ENCODE measurements at regions not wholly inside any gene's neighbourhood (a gene's known extent, or its start where the extent isn't known, plus 50 kb on each side); places are given as distances from the start of the nearest gene placed in this dataset.
"Not testable (repeated sequence)": the region's sequence is repeated elsewhere in the genome, so short reads cannot be mapped to it uniquely, and the experiment has no call there.

DNA sequence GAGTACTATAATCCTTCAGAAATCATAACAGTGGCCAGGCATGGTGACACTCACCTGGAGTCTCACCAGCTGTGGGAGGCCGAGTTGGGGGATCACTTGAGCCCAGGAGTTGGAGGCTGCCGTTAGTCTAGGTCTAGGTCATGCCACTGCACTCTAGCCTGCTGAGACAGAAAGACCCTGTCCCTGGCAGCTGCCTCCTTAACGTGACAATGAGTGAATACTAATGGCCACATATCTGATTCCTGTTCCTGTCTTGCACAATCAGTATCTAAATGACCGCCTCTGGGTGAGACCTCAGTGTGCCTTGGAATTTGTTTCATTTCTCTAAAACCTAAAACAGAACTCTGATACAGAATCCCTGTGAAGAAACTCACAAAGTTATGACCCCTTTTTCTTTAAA is 131.0 kb upstream of the DAB2 start:
- H3K9me3 ChIP-seq (ENCODE audit: low read length): no peaks in the 10 kb centered on the region
- no peaks in the 10 kb centered on the region for H3K36me3 ChIP-seq (ENCODE audit: insufficient read depth, low read length)

GRCh38 chr5:39547553-39548154 is 122.9 kb upstream of the DAB2 start:
- H3K9me3 ChIP-seq (ENCODE audit: low read length): no peaks in the 10 kb centered on the region
- H3K36me3 ChIP-seq (ENCODE audit: insufficient read depth, low read length): no peaks in the 10 kb centered on the region
- no peak overlapping the region for H2AFZ ChIP-seq (ENCODE audit: low read depth, low read length)
- no peaks in the 10 kb centered on the region for H3K4me1 ChIP-seq (ENCODE audit: insufficient read depth, low read length)
- H3K4me3 ChIP-seq (ENCODE audit: low read length): no peak overlapping the region
- no peaks in the 10 kb centered on the region for H3K27me3 ChIP-seq (ENCODE audit: insufficient read depth, low read length)

More for the DNA sequence above, 131.0 kb upstream of the DAB2 start:
- Histone ChIP-seq H3K4me1 (ENCODE audit: insufficient read depth, low read length) (no peaks in the 10 kb centered on the region), H3K4me3 (ENCODE audit: low read length) (no peak overlapping the region), H2AFZ (ENCODE audit: low read depth, low read length) (no peak overlapping the region), H3K27me3 (ENCODE audit: insufficient read depth, low read length) (no peaks in the 10 kb centered on the region)

- Histone ChIP-seq H3K4me1 (ENCODE audit: insufficient read depth, low read length) (no peaks in the 10 kb centered on the region), H3K36me3 (ENCODE audit: insufficient read depth, low read length) (no peaks in the 10 kb centered on the region), H3K27me3 (ENCODE audit: insufficient read depth, low read length) (no peaks in the 10 kb centered on the region), H3K9me3 (ENCODE audit: low read length) (no peaks in the 10 kb centered on the region), H3K4me3 (ENCODE audit: low read length) (no peak overlapping the region), H2AFZ (ENCODE audit: low read depth, low read length) (no peak overlapping the region)
Measured at GRCh38 chr5:39544941-39545340, 120.2 kb upstream of the DAB2 start.

GRCh38 chr5:39543335-39543734 is 118.6 kb upstream of the DAB2 start:
- Histone ChIP-seq H3K4me1 (ENCODE audit: insufficient read depth, low read length) (no peaks in the 10 kb centered on the region), H2AFZ (ENCODE audit: low read depth, low read length) (no peak overlapping the region), H3K36me3 (ENCODE audit: insufficient read depth, low read length) (no peaks in the 10 kb centered on the region), H3K4me3 (ENCODE audit: low read length) (no peak overlapping the region), H3K27me3 (ENCODE audit: insufficient read depth, low read length) (no peaks in the 10 kb centered on the region), H3K9me3 (ENCODE audit: low read length) (no peaks in the 10 kb centered on the region)

DNA sequence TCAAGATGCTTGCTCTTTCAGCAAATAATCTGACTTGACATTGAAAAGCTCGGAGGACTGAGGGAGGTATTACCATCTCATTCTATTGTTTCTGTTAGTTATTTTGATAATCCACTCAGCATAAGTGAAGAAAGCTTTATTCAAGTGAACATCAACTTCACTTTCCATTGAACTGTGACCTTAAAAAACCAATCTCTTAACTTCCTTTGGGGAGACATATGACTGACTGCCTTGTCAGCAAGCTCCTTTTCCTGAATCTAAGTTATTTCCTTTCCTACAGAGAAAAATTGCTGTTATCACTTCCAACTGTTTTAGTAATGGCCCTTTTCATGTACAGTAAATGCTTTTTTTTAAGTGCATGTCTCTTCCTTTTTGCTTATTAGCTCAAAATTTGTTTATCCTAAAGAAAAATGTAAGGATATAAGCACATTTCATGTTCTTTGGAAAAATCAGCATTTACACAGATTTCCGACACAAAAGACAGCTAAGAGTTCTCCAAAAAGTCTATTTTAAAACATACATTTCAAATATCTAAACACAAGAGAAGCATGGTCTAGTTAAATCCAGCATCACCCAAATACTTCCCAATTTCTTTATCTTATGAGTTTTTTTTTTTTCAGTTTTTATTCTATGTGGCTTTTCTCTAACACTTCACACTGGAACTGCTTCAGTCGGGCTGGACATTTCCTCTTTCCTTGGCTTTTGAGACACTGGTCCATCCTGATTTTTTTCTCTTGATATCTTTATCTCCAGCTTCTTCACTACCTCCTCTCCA is 117.9 kb upstream of the DAB2 start:
- H3K9me3 ChIP-seq (ENCODE audit: low read length): no peaks in the 10 kb centered on the region
- no peaks in the 10 kb centered on the region for H3K27me3 ChIP-seq (ENCODE audit: insufficient read depth, low read length)
- no peak overlapping the region for H3K4me3 ChIP-seq (ENCODE audit: low read length)
- H2AFZ ChIP-seq (ENCODE audit: low read depth, low read length): no peak overlapping the region
- no peaks in the 10 kb centered on the region for H3K4me1 ChIP-seq (ENCODE audit: insufficient read depth, low read length)
- no peaks in the 10 kb centered on the region for H3K36me3 ChIP-seq (ENCODE audit: insufficient read depth, low read length)

DNA sequence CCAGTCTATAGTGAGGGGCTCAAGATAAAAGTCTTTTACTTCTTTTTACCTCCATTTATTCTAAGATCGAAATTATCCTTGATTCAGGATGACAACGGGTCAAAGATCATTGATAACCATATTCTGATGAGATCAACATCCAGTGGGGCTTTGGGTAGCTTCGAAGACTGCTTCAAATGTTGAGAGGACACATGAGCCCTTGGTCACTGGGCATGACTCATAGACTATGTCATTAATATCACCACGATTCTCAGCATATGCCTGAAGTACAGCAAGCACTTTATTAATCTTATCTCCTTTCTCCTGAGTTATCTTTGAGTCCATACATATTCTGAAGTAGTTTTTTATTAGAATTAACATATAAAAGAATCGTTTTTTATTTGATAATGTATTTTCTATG is 117.1 kb upstream of the DAB2 start:
- Histone ChIP-seq H3K9me3 (ENCODE audit: low read length) (no peaks in the 10 kb centered on the region), H3K36me3 (ENCODE audit: insufficient read depth, low read length) (no peaks in the 10 kb centered on the region), H2AFZ (ENCODE audit: low read depth, low read length) (no peak overlapping the region), H3K4me1 (ENCODE audit: insufficient read depth, low read length) (no peaks in the 10 kb centered on the region), H3K4me3 (ENCODE audit: low read length) (no peak overlapping the region), H3K27me3 (ENCODE audit: insufficient read depth, low read length) (no peaks in the 10 kb centered on the region)

- Histone ChIP-seq H3K27me3 (ENCODE audit: insufficient read depth, low read length) (no peaks in the 10 kb centered on the region), H3K4me3 (ENCODE audit: low read length) (no peak overlapping the region), H2AFZ (ENCODE audit: low read depth, low read length) (no peak overlapping the region), H3K36me3 (ENCODE audit: insufficient read depth, low read length) (no peaks in the 10 kb centered on the region), H3K9me3 (ENCODE audit: low read length) (no peaks in the 10 kb centered on the region), H3K4me1 (ENCODE audit: insufficient read depth, low read length) (no peaks in the 10 kb centered on the region)
Measured at GRCh38 chr5:39539470-39539869, 114.7 kb upstream of the DAB2 start.

DNA sequence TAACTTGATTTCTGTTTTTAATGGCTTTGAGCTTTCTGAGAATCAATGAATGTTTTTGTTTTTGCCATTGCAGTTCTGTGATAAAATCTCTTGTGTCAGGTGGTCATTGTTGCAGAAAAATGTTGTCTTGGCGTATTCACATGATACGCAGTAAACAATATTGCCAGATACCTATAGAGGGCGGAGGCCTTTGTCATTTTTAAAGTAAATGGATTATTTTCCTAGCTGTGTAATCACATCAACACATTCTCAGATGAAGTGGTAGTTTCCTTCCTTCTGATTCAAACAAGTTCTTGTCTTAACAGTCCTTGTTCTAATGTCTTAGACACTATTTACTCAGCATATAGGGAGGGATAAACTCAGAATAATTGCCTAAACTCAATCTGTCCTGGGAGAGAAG is 109.9 kb upstream of the DAB2 start:
- H3K4me3 ChIP-seq (ENCODE audit: low read length): no peak overlapping the region
- H3K36me3 ChIP-seq (ENCODE audit: insufficient read depth, low read length): no peaks in the 10 kb centered on the region
- peaks cover 8% of the 10 kb centered on the region for H3K4me1 ChIP-seq (ENCODE audit: insufficient read depth, low read length)
- H3K27me3 ChIP-seq (ENCODE audit: insufficient read depth, low read length): no peaks in the 10 kb centered on the region
- no peaks in the 10 kb centered on the region for H3K9me3 ChIP-seq (ENCODE audit: low read length)
- H2AFZ ChIP-seq (ENCODE audit: low read depth, low read length): no peak overlapping the region

DNA sequence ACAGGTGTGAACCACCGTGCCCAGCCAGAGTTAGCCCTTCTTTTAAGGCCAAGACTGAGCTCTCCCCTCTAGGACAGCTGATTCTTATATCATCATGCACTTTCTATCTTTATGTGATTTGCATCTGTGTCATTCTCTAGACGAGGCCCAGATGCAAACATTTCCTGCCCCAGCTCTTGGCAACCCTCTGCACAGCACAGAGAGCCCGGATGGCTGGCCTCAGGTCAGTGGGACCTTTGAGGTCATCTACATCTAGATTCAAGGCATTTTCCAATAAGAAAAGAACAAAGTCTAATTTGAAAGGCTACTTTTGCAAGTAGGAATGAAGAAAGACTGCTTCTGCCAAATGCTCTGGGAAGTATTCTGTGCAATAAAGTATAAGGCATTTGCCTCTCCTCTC is 109.0 kb upstream of the DAB2 start:
- Histone ChIP-seq H3K4me1 (ENCODE audit: insufficient read depth, low read length) (peaks cover 8% of the 10 kb centered on the region), H2AFZ (ENCODE audit: low read depth, low read length) (no peak overlapping the region), H3K36me3 (ENCODE audit: insufficient read depth, low read length) (no peaks in the 10 kb centered on the region), H3K27me3 (ENCODE audit: insufficient read depth, low read length) (no peaks in the 10 kb centered on the region), H3K4me3 (ENCODE audit: low read length) (no peak overlapping the region), H3K9me3 (ENCODE audit: low read length) (no peaks in the 10 kb centered on the region)

GRCh38 chr5:39532511-39532910 is 107.7 kb upstream of the DAB2 start:
- Histone ChIP-seq H3K4me1 (ENCODE audit: insufficient read depth, low read length) (peaks cover 8% of the 10 kb centered on the region), H3K4me3 (ENCODE audit: low read length) (no peak overlapping the region), H3K9me3 (ENCODE audit: low read length) (no peaks in the 10 kb centered on the region), H3K27me3 (ENCODE audit: insufficient read depth, low read length) (no peaks in the 10 kb centered on the region), H2AFZ (ENCODE audit: low read depth, low read length) (no peak overlapping the region), H3K36me3 (ENCODE audit: insufficient read depth, low read length) (no peaks in the 10 kb centered on the region)

GRCh38 chr5:39531306-39531705 is 106.5 kb upstream of the DAB2 start:
- Histone ChIP-seq H3K4me1 (ENCODE audit: insufficient read depth, low read length) (peaks cover 8% of the 10 kb centered on the region), H3K36me3 (ENCODE audit: insufficient read depth, low read length) (no peaks in the 10 kb centered on the region), H3K4me3 (ENCODE audit: low read length) (no peak overlapping the region), H2AFZ (ENCODE audit: low read depth, low read length) (no peak overlapping the region), H3K27me3 (ENCODE audit: insufficient read depth, low read length) (no peaks in the 10 kb centered on the region), H3K9me3 (ENCODE audit: low read length) (no peaks in the 10 kb centered on the region)

- H3K4me3 ChIP-seq (ENCODE audit: low read length): no peak overlapping the region
- no peaks in the 10 kb centered on the region for H3K36me3 ChIP-seq (ENCODE audit: insufficient read depth, low read length)
- no peak overlapping the region for H2AFZ ChIP-seq (ENCODE audit: low read depth, low read length)
- H3K9me3 ChIP-seq (ENCODE audit: low read length): no peaks in the 10 kb centered on the region
- no peaks in the 10 kb centered on the region for H3K27me3 ChIP-seq (ENCODE audit: insufficient read depth, low read length)
- H3K4me1 ChIP-seq (ENCODE audit: insufficient read depth, low read length): no peaks in the 10 kb centered on the region
Measured at GRCh38 chr5:39526914-39527477, 102.2 kb upstream of the DAB2 start.

- not testable (repeated sequence) for H3K4me3 ChIP-seq (ENCODE audit: low read length); H3K9me3 ChIP-seq (ENCODE audit: low read length); H3K36me3 ChIP-seq (ENCODE audit: insufficient read depth, low read length); H2AFZ ChIP-seq (ENCODE audit: low read depth, low read length); H3K27me3 ChIP-seq (ENCODE audit: insufficient read depth, low read length); H3K4me1 ChIP-seq (ENCODE audit: insufficient read depth, low read length)
Measured at GRCh38 chr5:39525781-39526180, 101.0 kb upstream of the DAB2 start.
